ENCODE measurements at regions not wholly inside any gene's neighbourhood (a gene's known extent, or its start where the extent isn't known, plus 50 kb on each side); places are given as distances from the start of the nearest gene placed in this dataset.

- Mint-ChIP-seq H3K4me1 (ENCODE audit: low read depth) (no peaks in the 10 kb centered on the region), H3K36me3 (ENCODE audit: low read depth) (no peaks in the 10 kb centered on the region)
- intact Hi-C loops (cut with micrococcal nuclease) = no loop called here
Observed at GRCh38 chr12:127389923-127390322, 877.0 kb upstream of the TMEM132C start.

GRCh38 chr12:127393465-127393864 is 873.5 kb upstream of the TMEM132C start:
- no peak for DNase-seq (ENCODE audit: low spot score)
- no peak overlapping the region for H3K27ac Mint-ChIP-seq
- no peaks in the 10 kb centered on the region for H3K27me3 Mint-ChIP-seq (ENCODE audit: insufficient read depth)
- H3K4me1 Mint-ChIP-seq (ENCODE audit: low read depth) = no peaks in the 10 kb centered on the region
- intact Hi-C loops (cut with micrococcal nuclease) = no loop called here
- no peak overlapping the region for H3K4me3 Mint-ChIP-seq
- H3K9me3 Mint-ChIP-seq = no peaks in the 10 kb centered on the region
- no peaks in the 10 kb centered on the region for H3K36me3 Mint-ChIP-seq (ENCODE audit: low read depth)

More at GRCh38 chr12:127389923-127390322, 877.0 kb upstream of the TMEM132C start:
- Mint-ChIP-seq H3K9me3 (no peaks in the 10 kb centered on the region), H3K27me3 (ENCODE audit: insufficient read depth) (no peaks in the 10 kb centered on the region), H3K27ac (no peak overlapping the region), H3K4me3 (no peak overlapping the region)
- no peak for DNase-seq (ENCODE audit: low spot score)

GRCh38 chr12:127393896-127394295 is 873.1 kb upstream of the TMEM132C start:
- intact Hi-C loops (cut with micrococcal nuclease) = no loop called here
- DNase-seq (ENCODE audit: low spot score) = no peak
- no peak overlapping the region for H3K4me3 Mint-ChIP-seq
- H3K4me1 Mint-ChIP-seq (ENCODE audit: low read depth) = no peaks in the 10 kb centered on the region
- H3K36me3 Mint-ChIP-seq (ENCODE audit: low read depth) = no peaks in the 10 kb centered on the region
- no peak overlapping the region for H3K27ac Mint-ChIP-seq
- no peaks in the 10 kb centered on the region for H3K27me3 Mint-ChIP-seq (ENCODE audit: insufficient read depth)
- no peaks in the 10 kb centered on the region for H3K9me3 Mint-ChIP-seq

GRCh38 chr12:127396734-127397133 is 870.2 kb upstream of the TMEM132C start:
- intact Hi-C loops (cut with micrococcal nuclease) = no loop called here
- DNase-seq (ENCODE audit: low spot score) = no peak
- Mint-ChIP-seq H3K27me3 (ENCODE audit: insufficient read depth) (no peaks in the 10 kb centered on the region), H3K36me3 (ENCODE audit: low read depth) (no peaks in the 10 kb centered on the region), H3K4me3 (no peak overlapping the region), H3K4me1 (ENCODE audit: low read depth) (no peaks in the 10 kb centered on the region), H3K9me3 (no peaks in the 10 kb centered on the region), H3K27ac (no peak overlapping the region)

- Mint-ChIP-seq H3K4me3 (no peak overlapping the region), H3K9me3 (no peaks in the 10 kb centered on the region), H3K36me3 (ENCODE audit: low read depth) (no peaks in the 10 kb centered on the region), H3K27me3 (ENCODE audit: insufficient read depth) (no peaks in the 10 kb centered on the region), H3K27ac (no peak overlapping the region), H3K4me1 (ENCODE audit: low read depth) (no peaks in the 10 kb centered on the region)
- intact Hi-C loops (cut with micrococcal nuclease) = no loop called here
- DNase-seq (ENCODE audit: low spot score) = no peak
Observed at GRCh38 chr12:127398016-127398710, 868.8 kb upstream of the TMEM132C start.

GRCh38 chr12:127399451-127399850 is 867.5 kb upstream of the TMEM132C start:
- intact Hi-C loops (cut with micrococcal nuclease) = no loop called here
- Mint-ChIP-seq H3K9me3 (no peaks in the 10 kb centered on the region), H3K4me3 (no peak overlapping the region), H3K4me1 (ENCODE audit: low read depth) (no peaks in the 10 kb centered on the region), H3K36me3 (ENCODE audit: low read depth) (no peaks in the 10 kb centered on the region), H3K27me3 (ENCODE audit: insufficient read depth) (no peaks in the 10 kb centered on the region), H3K27ac (no peak overlapping the region)
- no peak for DNase-seq (ENCODE audit: low spot score)

- intact Hi-C loops (cut with micrococcal nuclease) = no loop called here
- H3K36me3 Mint-ChIP-seq (ENCODE audit: low read depth) = no peaks in the 10 kb centered on the region
- H3K9me3 Mint-ChIP-seq = no peaks in the 10 kb centered on the region
- no peak overlapping the region for H3K4me3 Mint-ChIP-seq
- DNase-seq (ENCODE audit: low spot score) = no peak
- no peaks in the 10 kb centered on the region for H3K27me3 Mint-ChIP-seq (ENCODE audit: insufficient read depth)
- no peak overlapping the region for H3K27ac Mint-ChIP-seq
- H3K4me1 Mint-ChIP-seq (ENCODE audit: low read depth) = no peaks in the 10 kb centered on the region
Observed at GRCh38 chr12:127400221-127400620, 866.7 kb upstream of the TMEM132C start.

- no peak overlapping the region for H3K27ac Mint-ChIP-seq
- intact Hi-C loops (cut with micrococcal nuclease) = no loop called here
- H3K4me3 Mint-ChIP-seq = no peak overlapping the region
- H3K4me1 Mint-ChIP-seq (ENCODE audit: low read depth) = no peaks in the 10 kb centered on the region
- no peak for DNase-seq (ENCODE audit: low spot score)
- H3K9me3 Mint-ChIP-seq = no peaks in the 10 kb centered on the region
- H3K27me3 Mint-ChIP-seq (ENCODE audit: insufficient read depth) = no peaks in the 10 kb centered on the region
- H3K36me3 Mint-ChIP-seq (ENCODE audit: low read depth) = no peaks in the 10 kb centered on the region
Observed at GRCh38 chr12:127401005-127401404, 866.0 kb upstream of the TMEM132C start.

- H3K4me1 Mint-ChIP-seq (ENCODE audit: low read depth) = no peaks in the 10 kb centered on the region
- H3K27ac Mint-ChIP-seq = no peak overlapping the region
- no peaks in the 10 kb centered on the region for H3K9me3 Mint-ChIP-seq
- no peaks in the 10 kb centered on the region for H3K36me3 Mint-ChIP-seq (ENCODE audit: low read depth)
- intact Hi-C loops (cut with micrococcal nuclease) = no loop called here
- H3K27me3 Mint-ChIP-seq (ENCODE audit: insufficient read depth) = no peaks in the 10 kb centered on the region
- no peak overlapping the region for H3K4me3 Mint-ChIP-seq
- no peak for DNase-seq (ENCODE audit: low spot score)
Observed at GRCh38 chr12:127401536-127401935, 865.4 kb upstream of the TMEM132C start.

GRCh38 chr12:127411166-127411915 is 855.6 kb upstream of the TMEM132C start:
- H3K27me3 Mint-ChIP-seq (ENCODE audit: insufficient read depth) = no peaks in the 10 kb centered on the region
- no peaks in the 10 kb centered on the region for H3K36me3 Mint-ChIP-seq (ENCODE audit: low read depth)
- intact Hi-C loops (cut with micrococcal nuclease) = no loop called here
- H3K4me3 Mint-ChIP-seq = no peak overlapping the region
- DNase-seq (ENCODE audit: low spot score) = no peak
- H3K4me1 Mint-ChIP-seq (ENCODE audit: low read depth) = no peaks in the 10 kb centered on the region
- H3K27ac Mint-ChIP-seq = no peak overlapping the region
- H3K9me3 Mint-ChIP-seq = no peaks in the 10 kb centered on the region

GRCh38 chr12:127411981-127412380 is 855.0 kb upstream of the TMEM132C start:
- Mint-ChIP-seq H3K4me3 (no peak overlapping the region), H3K4me1 (ENCODE audit: low read depth) (no peaks in the 10 kb centered on the region), H3K9me3 (peaks cover 3% of the 10 kb centered on the region), H3K36me3 (ENCODE audit: low read depth) (no peaks in the 10 kb centered on the region), H3K27ac (no peak overlapping the region), H3K27me3 (ENCODE audit: insufficient read depth) (no peaks in the 10 kb centered on the region)
- intact Hi-C loops (cut with micrococcal nuclease) = no loop called here
- DNase-seq (ENCODE audit: low spot score) = no peak

- Mint-ChIP-seq H3K9me3 (peaks cover 8% of the 10 kb centered on the region), H3K27ac (no peak overlapping the region), H3K4me3 (no peak overlapping the region), H3K27me3 (ENCODE audit: insufficient read depth) (no peaks in the 10 kb centered on the region), H3K4me1 (ENCODE audit: low read depth) (no peaks in the 10 kb centered on the region), H3K36me3 (ENCODE audit: low read depth) (no peaks in the 10 kb centered on the region)
- DNase-seq (ENCODE audit: low spot score) = no peak
- intact Hi-C loops (cut with micrococcal nuclease) = no loop called here
Observed at GRCh38 chr12:127412866-127413265, 854.1 kb upstream of the TMEM132C start.

GRCh38 chr12:127414186-127414585 is 852.8 kb upstream of the TMEM132C start:
- intact Hi-C loops (cut with micrococcal nuclease) = no loop called here
- peaks cover 15% of the 10 kb centered on the region for H3K9me3 Mint-ChIP-seq
- no peak overlapping the region for H3K27ac Mint-ChIP-seq
- no peaks in the 10 kb centered on the region for H3K27me3 Mint-ChIP-seq (ENCODE audit: insufficient read depth)
- H3K4me1 Mint-ChIP-seq (ENCODE audit: low read depth) = no peaks in the 10 kb centered on the region
- no peak overlapping the region for H3K4me3 Mint-ChIP-seq
- DNase-seq (ENCODE audit: low spot score) = no peak
- no peaks in the 10 kb centered on the region for H3K36me3 Mint-ChIP-seq (ENCODE audit: low read depth)
